HAP-1 (cell line): ENCODE measurements at regions not wholly inside any gene's neighbourhood (a gene's known extent, or its start where the extent isn't known, plus 50 kb on each side); places are given as distances from the start of the nearest gene placed in this dataset.

Source experiments
- DNase-seq, 2 experiments: peaks; one replicate each; pipeline ENCODE4 v3.0.0-alpha.2; 2016 to 2020; ENCODE audit warnings: low spot score in 2 of 2
- H3K27me3 ChIP-seq: fragments of 250-450 bp; sonication (Bioruptor Pico); 2 replicates; pipeline ENCODE4 v1.5.1; 2020; ENCODE audit warnings: low read depth, mild to moderate bottlenecking, moderate library complexity
- H3K36me3 ChIP-seq: fragments of 250-450 bp; sonication (Bioruptor Pico); replicated peaks from 2 replicates; pipeline ENCODE4 v1.5.1; 2020; ENCODE audit warnings: mild to moderate bottlenecking
- H3K4me1 ChIP-seq: fragments of 250-450 bp; sonication (Bioruptor Pico); 2 replicates; pipeline ENCODE4 v1.5.1; 2020; ENCODE audit warnings: mild to moderate bottlenecking
- H3K4me3 ChIP-seq: fragments of 250-450 bp; sonication (Bioruptor Pico); 2 replicates; pipeline ENCODE4 v1.5.1; 2020; ENCODE audit warnings: mild to moderate bottlenecking, moderate library complexity
- H3K9me3 ChIP-seq: fragments of 250-450 bp; sonication (Bioruptor Pico); 2 replicates; pipeline ENCODE4 v1.5.1; 2020; ENCODE audit warnings: mild to moderate bottlenecking, moderate library complexity
- in situ Hi-C: fragments of 300-500 bp; cut with MboI; formaldehyde crosslinking; loops from 3 replicates; pipeline ENCODE4 v1.14.3; 2020; ENCODE audit warnings: low sequenced_read_pairs, inconsistent platforms, mixed read lengths

DNA sequence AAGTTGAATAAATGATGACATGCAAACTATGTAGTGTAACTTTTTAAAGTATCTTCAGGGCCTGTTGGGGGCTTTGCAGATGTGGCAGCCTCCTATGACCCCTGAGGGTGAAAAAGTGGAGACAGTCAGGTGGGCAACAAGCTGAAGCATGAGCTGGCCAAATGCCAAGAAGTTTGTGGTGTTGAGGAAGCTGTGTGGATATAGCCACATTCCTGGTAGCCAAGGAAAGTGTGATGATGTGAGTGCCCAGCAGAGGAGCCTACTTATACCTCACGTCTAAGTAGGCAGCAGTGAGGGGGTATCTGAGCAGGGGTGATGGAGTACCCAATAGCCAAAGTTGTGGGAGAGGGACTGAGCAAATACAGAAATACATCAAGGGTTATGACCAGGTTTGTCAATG, 621.2 kb upstream of the CDH6 start:
- Histone ChIP-seq H3K4me3 (no peak overlapping the region), H3K4me1 (no peaks in the 10 kb centered on the region), H3K9me3 (0 out of 2 replicates have a peak, but pooled peaks cover 4% of the 10 kb centered on the region), H3K27me3 (no peaks in the 10 kb centered on the region), H3K36me3 (no peaks in the 10 kb centered on the region)
- peak in 1 of 2 experiments; percentile 9 for DNase-seq
- in situ Hi-C loops = no loop called here

DNA sequence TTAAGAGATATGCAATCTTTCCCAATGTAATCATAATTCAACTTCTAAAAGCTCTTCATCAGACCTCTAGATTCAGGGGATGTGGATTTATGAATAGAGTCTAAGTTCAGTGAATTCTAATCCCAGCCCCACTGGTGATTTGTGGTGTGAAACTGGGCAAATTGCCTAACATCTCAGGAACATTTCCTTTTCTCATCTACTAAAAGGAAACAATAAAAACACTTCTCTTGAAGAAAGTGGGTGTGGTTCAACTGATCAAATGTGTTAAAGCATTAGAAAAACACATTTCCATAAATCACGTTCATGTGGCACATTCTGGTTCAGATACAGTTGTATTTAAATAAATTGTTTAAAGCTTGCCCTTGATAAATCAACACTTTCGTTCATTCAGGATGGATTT, 631.7 kb upstream of the CDH6 start:
- H3K4me3 ChIP-seq = no peak overlapping the region
- no peaks in the 10 kb centered on the region for H3K27me3 ChIP-seq
- no peak for DNase-seq
- H3K36me3 ChIP-seq = no peaks in the 10 kb centered on the region
- no peaks in the 10 kb centered on the region for H3K9me3 ChIP-seq
- in situ Hi-C loops = no loop called here
- H3K4me1 ChIP-seq = no peaks in the 10 kb centered on the region

DNA sequence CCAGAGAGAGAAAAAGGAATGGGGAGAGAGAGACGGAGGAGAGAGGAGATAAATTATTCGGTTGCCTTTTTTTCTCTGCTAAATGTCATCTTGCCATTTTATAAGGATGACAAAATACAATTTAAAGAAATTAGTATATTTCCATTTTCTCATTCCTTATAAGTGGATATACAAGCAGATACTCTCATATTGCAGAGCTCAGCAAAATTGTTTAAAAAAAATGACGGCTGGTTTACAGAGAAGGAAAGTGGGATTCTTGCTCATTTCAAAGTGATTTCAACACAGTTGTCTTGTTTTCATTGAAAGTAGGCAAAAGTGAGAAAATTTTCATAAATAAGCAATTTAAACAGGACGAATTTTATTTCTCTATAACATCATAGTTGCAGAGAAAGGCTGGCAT, 641.9 kb upstream of the CDH6 start:
- no peak overlapping the region for H3K4me3 ChIP-seq
- H3K27me3 ChIP-seq = no peaks in the 10 kb centered on the region
- DNase-seq = no peak
- H3K36me3 ChIP-seq = no peaks in the 10 kb centered on the region
- no peaks in the 10 kb centered on the region for H3K9me3 ChIP-seq
- in situ Hi-C loops = no loop called here
- no peaks in the 10 kb centered on the region for H3K4me1 ChIP-seq

DNA sequence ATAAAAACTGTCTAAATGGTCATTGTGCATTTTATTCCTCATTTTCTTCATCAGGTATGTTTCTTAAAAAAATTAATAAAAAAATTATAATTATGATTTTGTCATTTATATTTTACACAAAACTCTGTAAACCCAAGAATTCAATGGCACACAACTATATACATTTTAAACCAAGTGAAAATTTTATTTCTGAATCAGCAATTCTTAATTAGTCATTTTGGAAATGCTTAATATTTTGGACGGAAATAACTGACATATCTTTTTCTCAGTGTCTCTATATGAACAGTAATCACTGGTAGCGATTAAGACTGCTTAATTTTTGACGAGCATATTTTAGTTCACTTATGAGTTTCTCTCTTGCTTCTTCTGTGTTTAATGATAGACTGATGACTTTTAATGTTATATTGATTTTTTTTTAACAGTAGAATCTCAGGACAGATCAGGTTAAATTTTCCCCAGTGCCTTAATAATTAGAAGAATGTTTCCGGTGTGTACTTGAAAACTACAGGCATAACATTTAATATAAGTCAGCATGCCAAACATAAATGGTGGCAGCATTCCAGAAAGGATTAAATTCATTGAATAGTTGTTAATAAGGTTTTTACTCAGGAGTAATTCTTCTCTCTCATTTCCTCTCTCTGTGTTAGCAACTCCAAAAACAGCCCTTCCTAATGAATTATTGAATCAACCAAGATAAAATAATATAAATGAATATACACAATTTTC, 644.7 kb upstream of the CDH6 start:
- Histone ChIP-seq H3K4me1 (no peaks in the 10 kb centered on the region), H3K27me3 (no peaks in the 10 kb centered on the region), H3K4me3 (no peak overlapping the region), H3K9me3 (no peaks in the 10 kb centered on the region), H3K36me3 (no peaks in the 10 kb centered on the region)
- DNase-seq = no peak
- in situ Hi-C loops = no loop called here

DNA sequence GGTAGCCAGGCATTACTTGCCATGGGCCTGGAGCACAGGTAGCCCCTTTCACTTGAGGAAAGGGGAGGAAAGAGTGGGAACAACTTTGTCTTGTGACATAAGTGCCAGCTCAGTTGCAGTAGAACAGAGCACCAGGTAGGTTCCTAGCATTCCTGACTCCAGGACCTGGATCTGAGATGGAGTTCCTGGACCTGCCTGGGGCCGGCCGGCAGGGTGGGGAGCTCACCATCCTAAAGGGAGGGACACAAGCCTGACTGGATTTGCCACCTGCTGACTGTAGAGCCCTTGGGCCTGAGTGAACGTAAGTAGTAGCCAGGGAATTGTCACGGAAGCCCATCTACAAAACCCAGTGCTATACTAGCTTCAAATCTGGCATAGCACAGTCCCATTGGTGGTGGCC, 653.3 kb upstream of the CDH6 start:
- H3K27me3 ChIP-seq = no peaks in the 10 kb centered on the region
- H3K9me3 ChIP-seq = no peaks in the 10 kb centered on the region
- no peaks in the 10 kb centered on the region for H3K4me1 ChIP-seq
- no peak overlapping the region for H3K4me3 ChIP-seq
- in situ Hi-C loops = no loop called here
- no peak for DNase-seq
- no peaks in the 10 kb centered on the region for H3K36me3 ChIP-seq

DNA sequence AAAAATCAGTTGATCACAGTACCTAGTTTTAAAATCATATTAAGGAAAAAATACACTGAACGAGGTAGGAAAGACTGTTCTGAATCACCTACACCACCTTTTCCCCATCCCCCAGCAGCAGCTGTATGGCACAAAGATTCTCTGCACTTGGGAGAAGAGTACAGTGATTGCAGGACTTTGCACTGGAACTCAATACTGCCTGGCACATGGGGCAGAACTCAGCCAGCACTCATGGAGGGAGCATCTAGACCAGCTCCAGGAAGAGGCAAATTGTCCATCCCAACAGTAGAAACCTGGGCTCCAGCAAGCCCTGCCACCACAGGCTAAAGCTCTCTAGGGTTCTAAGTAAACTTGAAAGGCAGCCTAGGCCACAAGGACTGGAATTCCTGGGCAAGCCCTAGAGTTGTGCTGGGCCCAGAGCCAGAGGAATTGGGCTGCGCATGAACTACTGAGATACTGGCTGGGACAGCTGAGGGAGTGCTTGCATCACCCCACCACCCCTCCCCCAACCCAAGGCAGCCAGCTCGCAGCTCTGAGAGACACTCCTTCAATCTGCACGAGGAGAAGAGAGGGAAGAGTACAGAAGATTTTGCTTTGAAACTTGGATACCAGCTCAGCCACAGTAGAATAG, 654.4 kb upstream of the CDH6 start:
- H3K27me3 ChIP-seq = no peaks in the 10 kb centered on the region
- H3K36me3 ChIP-seq = no peaks in the 10 kb centered on the region
- H3K9me3 ChIP-seq = no peaks in the 10 kb centered on the region
- H3K4me3 ChIP-seq = no peak overlapping the region
- H3K4me1 ChIP-seq = no peaks in the 10 kb centered on the region
- no peak for DNase-seq
- in situ Hi-C loops = no loop called here

DNA sequence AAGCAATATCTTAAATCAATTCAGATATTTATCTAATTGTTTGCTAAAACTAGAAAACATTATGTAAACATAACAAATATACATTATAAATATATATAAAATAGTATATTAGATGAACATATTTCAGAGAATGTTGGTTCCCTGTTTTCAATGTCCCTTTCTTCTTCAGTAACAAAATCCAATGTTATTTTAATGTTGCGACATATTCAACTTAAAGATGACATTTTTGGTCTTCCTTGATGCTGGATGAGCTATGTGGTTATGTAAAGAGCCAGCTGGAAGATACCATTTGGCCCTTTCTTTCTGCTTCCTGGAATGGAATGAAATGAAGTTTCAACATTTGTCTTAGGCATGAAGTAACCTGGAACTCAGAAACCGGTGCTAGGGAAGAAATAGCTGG, 668.1 kb upstream of the CDH6 start:
- no peak for DNase-seq
- no peaks in the 10 kb centered on the region for H3K9me3 ChIP-seq
- no peaks in the 10 kb centered on the region for H3K36me3 ChIP-seq
- no peaks in the 10 kb centered on the region for H3K27me3 ChIP-seq
- in situ Hi-C loops = no loop called here
- H3K4me3 ChIP-seq = no peak overlapping the region
- H3K4me1 ChIP-seq = no peaks in the 10 kb centered on the region

DNA sequence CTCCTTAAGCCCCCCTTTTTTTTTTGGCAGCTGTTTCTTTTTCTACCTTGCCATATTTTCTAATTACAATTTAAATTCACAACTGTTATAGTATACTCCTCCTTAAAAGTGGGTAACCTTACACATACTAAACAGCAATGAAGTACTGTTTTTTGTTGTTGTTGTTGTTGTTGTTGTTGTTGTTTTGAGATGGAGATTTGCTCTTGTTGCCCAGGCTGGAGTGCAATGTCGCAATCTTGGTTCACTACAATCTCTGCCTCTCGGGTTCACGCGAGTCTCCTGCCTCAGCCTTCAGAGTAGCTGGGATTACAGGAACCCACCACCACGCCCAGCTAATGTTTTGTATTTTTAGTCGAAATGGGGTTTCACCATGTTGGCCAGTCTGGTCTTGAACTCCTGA, 669.1 kb upstream of the CDH6 start:
- in situ Hi-C loops = no loop called here
- no peak for DNase-seq
- H3K27me3 ChIP-seq = no peaks in the 10 kb centered on the region
- no peaks in the 10 kb centered on the region for H3K36me3 ChIP-seq
- no peaks in the 10 kb centered on the region for H3K4me1 ChIP-seq
- H3K4me3 ChIP-seq = no peak overlapping the region
- H3K9me3 ChIP-seq = no peaks in the 10 kb centered on the region

DNA sequence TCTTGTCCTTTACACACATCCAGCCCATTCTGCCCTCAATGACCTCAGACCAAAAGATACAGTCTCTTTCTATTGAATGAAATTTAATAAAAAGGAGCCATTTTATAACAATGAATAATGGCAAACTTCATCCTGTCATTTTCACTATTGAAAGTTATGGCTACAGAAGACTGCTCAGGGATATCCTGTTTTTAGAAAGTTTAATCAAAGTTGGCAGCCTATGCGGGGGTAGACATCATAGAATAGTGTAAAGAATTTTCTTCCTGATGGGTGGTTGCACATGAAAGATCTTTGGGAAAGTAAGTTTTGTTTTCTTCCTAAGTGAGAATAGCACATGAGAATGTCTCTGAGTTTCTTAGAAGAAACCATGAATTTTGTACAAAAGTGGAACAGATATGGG, 670.4 kb upstream of the CDH6 start:
- Histone ChIP-seq H3K4me3 (no peak overlapping the region), H3K27me3 (no peaks in the 10 kb centered on the region), H3K4me1 (no peaks in the 10 kb centered on the region), H3K36me3 (no peaks in the 10 kb centered on the region), H3K9me3 (no peaks in the 10 kb centered on the region)
- no peak for DNase-seq
- in situ Hi-C loops = no loop called here

DNA sequence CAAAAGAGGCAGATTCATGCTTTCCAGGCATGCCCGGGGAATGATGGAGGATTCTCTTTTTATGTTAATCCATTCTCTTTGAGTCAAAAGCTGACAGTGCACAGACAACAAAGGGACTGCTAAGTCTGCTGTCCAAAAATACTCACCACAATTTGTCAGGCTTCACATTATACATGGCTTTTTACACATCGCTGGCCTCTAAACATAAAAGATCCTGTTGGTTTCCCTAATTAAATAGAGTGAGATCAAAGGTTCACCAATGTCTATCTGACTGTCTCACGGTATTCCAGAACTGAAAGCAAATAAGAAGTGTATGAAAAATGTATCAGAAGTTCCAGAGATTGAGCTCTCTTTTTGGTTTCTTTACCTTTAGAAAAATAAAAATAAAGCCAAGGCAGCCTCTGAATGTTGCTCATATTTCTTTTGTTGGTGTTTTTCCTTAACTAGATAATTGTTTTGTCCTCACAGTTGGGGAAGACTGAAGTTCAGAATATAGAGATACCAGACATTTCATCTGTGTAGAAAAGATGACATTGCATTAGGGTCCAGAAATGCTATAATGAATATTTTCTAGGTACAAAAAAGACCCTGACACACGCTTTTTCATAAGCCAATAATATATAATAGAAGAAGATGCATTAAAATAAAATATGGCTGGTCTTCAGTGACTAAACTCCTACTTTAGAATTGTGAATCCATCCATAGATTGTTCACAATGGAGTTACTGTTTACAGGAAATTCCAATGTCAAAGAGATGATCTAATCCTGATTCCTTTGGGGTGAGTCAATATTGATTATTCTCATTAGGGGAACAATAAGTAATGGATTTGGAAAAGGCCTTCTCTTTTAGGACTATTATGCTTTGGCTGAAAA, 688.2 kb upstream of the CDH6 start:
- no peak overlapping the region for H3K4me3 ChIP-seq
- no peaks in the 10 kb centered on the region for H3K27me3 ChIP-seq
- DNase-seq = peak; percentile 55 to 95
- no peaks in the 10 kb centered on the region for H3K36me3 ChIP-seq
- H3K4me1 ChIP-seq = peaks cover 20% of the 10 kb centered on the region
- H3K9me3 ChIP-seq = no peaks in the 10 kb centered on the region
- in situ Hi-C loops = no loop called here

DNA sequence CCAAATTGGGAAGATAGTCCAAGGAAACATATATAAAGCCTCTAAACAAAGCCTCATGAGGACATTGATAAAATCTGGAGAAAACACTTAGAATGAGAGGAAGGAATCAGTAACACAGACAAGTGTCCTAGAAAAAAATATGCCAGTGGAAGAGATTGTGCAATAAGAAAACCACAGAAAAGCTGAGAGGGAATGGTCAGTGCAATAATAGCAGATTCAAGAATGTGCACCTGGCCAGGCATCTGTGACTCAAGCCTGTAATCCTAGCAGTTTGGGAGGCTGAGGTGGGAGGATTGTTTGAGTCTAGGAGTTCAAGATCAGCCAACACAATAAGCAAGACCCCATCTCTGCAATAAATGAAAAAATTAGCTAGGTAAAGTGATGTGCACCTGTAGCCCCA, 691.2 kb upstream of the CDH6 start:
- in situ Hi-C loops = no loop called here

DNA sequence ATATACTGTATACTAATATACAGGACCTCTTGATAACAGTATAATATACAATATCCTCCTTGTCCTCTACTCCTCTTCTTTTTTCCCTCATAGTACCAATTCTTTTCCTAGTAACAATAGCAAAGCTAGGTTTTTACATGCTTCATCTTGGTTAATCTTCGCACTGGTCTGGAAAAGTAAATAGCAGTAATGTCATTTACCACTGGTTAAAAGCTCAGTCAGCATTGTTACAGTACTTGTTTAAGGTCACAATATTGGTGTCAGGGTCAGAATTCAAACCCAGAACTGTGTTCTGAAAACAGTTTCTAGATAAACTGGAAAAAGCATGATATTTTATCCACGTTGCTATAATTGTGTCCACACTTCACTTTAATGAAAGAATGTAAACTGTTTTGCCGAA, 692.4 kb upstream of the CDH6 start:
- Histone ChIP-seq H3K4me3 (no peak overlapping the region), H3K9me3 (peaks cover 8% of the 10 kb centered on the region), H3K36me3 (no peaks in the 10 kb centered on the region), H3K4me1 (peaks cover 19% of the 10 kb centered on the region), H3K27me3 (no peaks in the 10 kb centered on the region)
- in situ Hi-C loops = no loop called here
- no peak for DNase-seq

More for the DNA sequence above, 691.2 kb upstream of the CDH6 start:
- DNase-seq = no peak
- H3K27me3 ChIP-seq = no peaks in the 10 kb centered on the region
- no peak overlapping the region for H3K4me3 ChIP-seq
- H3K9me3 ChIP-seq = peaks cover 5% of the 10 kb centered on the region
- no peaks in the 10 kb centered on the region for H3K36me3 ChIP-seq
- peaks cover 20% of the 10 kb centered on the region for H3K4me1 ChIP-seq

DNA sequence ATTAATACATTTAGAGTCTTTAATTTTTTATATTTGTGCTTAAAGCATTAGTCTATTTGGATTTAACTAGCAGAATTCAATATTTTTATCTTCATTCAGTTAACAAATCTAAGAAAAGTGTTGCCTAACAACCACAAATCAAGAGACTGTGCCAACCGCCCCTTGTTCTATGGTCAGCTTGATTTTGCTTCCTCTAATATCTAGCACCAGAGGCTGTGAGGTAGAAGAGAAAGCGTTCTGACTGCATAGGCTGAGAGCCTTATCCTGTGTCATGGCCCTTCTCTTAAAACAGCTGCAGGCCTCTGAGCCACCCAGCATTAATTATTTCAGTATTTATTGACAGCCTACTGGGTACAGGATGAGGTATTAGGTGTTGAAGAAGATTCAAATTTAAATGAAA, 693.0 kb upstream of the CDH6 start:
- peaks cover 8% of the 10 kb centered on the region for H3K9me3 ChIP-seq
- H3K36me3 ChIP-seq = no peaks in the 10 kb centered on the region
- in situ Hi-C loops = no loop called here
- no peak for DNase-seq
- no peaks in the 10 kb centered on the region for H3K27me3 ChIP-seq
- no peak overlapping the region for H3K4me3 ChIP-seq
- peaks cover 21% of the 10 kb centered on the region for H3K4me1 ChIP-seq

DNA sequence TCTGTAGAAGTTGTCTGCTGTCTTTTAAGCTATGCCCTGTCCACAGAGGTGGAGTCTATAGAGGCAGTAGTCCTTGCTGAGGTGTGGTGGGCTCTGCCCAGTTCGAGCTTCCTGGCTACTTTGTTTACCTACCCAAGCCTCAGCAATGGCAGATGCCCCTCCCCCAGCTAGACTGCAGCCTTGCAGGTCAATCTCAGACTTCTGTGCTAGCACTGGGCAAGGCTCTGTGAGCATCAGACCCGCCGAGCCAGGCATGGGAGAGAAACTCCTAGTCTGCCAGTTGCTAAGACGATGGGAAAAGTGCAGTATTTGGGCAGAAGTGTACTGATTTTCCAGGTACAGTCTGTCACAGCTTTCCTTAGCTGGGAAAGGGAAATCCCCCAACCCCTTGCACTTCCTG, 694.1 kb upstream of the CDH6 start:
- Histone ChIP-seq H3K4me3 (no peak overlapping the region), H3K9me3 (peaks cover 9% of the 10 kb centered on the region), H3K4me1 (peaks cover 12% of the 10 kb centered on the region), H3K36me3 (no peaks in the 10 kb centered on the region), H3K27me3 (no peaks in the 10 kb centered on the region)
- DNase-seq = no peak
- in situ Hi-C loops = no loop called here
